DND-41 (cell line): ENCODE measurements at regions not wholly inside any gene's neighbourhood (a gene's known extent, or its start where the extent isn't known, plus 50 kb on each side); places are given as distances from the start of the nearest gene placed in this dataset.

ENCODE experiments used
- ATAC-seq: fragments of 200-7000 bp; cut with Tn5 transposase; 3 replicates; pipeline ENCODE4 v1.9.1; 2021; ENCODE audit warnings: low read depth; ENCODE audit not compliant: insufficient read depth
- DNase-seq: peaks from one replicate; pipeline ENCODE4 v3.0.0-alpha.2; 2020
- H2AFZ ChIP-seq: 2 replicates; pipeline ENCODE4 v1.6.0; 2012; ENCODE audit warnings: low read depth, low read length
- H3K27ac ChIP-seq: 2 replicates; pipeline ENCODE4 v1.5.1; 2012; ENCODE audit warnings: low read length, inconsistent platforms
- H3K27me3 ChIP-seq: fragments of 200-600 bp; sonication (generic); 2 replicates; pipeline ENCODE4 v1.6.0; 2012; ENCODE audit warnings: low read length, mild to moderate bottlenecking, inconsistent platforms; ENCODE audit not compliant: insufficient read depth, poor library complexity
- H3K36me3 ChIP-seq: 2 replicates; pipeline ENCODE4 v1.5.1; 2012; ENCODE audit warnings: low read length, inconsistent platforms; ENCODE audit not compliant: insufficient read depth
- H3K4me1 ChIP-seq: 2 replicates; pipeline ENCODE4 v1.5.1; 2012; ENCODE audit warnings: mild to moderate bottlenecking, low read length; ENCODE audit not compliant: insufficient read depth
- H3K4me2 ChIP-seq: 2 replicates; pipeline ENCODE4 v1.6.0; 2012; ENCODE audit warnings: mild to moderate bottlenecking, moderate library complexity, low read length, inconsistent platforms; ENCODE audit not compliant: insufficient read depth
- H3K4me3 ChIP-seq, 2 experiments: fragments of 200-600 bp in 1 of 2; shearing (Covaris generic) in 1 of 2; 2 replicates each; pipeline ENCODE4 v1.5.1; 2012 to 2016; ENCODE audit warnings: inconsistent platforms in 2 of 2, low read length in 2 of 2, mild to moderate bottlenecking in 2 of 2, low read depth in 1 of 2, moderate library complexity in 1 of 2
- H3K79me2 ChIP-seq: 2 replicates; pipeline ENCODE4 v1.6.0; 2012; ENCODE audit warnings: low read length, inconsistent platforms; ENCODE audit not compliant: insufficient read depth
- H3K9ac ChIP-seq: 2 replicates; pipeline ENCODE4 v1.6.0; 2012; ENCODE audit warnings: low read depth, mild to moderate bottlenecking, inconsistent platforms, low read length, moderate library complexity
- H3K9me3 ChIP-seq: 2 replicates; pipeline ENCODE4 v1.5.1; 2012; ENCODE audit warnings: low read length, moderate library complexity, mild to moderate bottlenecking, inconsistent platforms; ENCODE audit not compliant: insufficient read depth, severe bottlenecking
- H4K20me1 ChIP-seq: 2 replicates; pipeline ENCODE4 v1.6.0; 2012; ENCODE audit warnings: low read length; ENCODE audit not compliant: insufficient read depth
- EZH2 ChIP-seq: IDR thresholded peaks from 3 replicates; pipeline ENCODE4 v1.6.1; 2012; ENCODE audit warnings: borderline replicate concordance, low read depth, mild to moderate bottlenecking, moderate library complexity, low read length, inconsistent platforms; ENCODE audit not compliant: severe bottlenecking
- TF ChIP-seq, protein P1 (sequence below): IDR thresholded peaks from 2 replicates; pipeline ENCODE4 v1.5.1; 2012; ENCODE audit warnings: borderline replicate concordance, low read length, moderate library complexity, mild to moderate bottlenecking; ENCODE audit not compliant: poor library complexity, severe bottlenecking; ENCODE audit errors: extremely low read depth

DNA sequence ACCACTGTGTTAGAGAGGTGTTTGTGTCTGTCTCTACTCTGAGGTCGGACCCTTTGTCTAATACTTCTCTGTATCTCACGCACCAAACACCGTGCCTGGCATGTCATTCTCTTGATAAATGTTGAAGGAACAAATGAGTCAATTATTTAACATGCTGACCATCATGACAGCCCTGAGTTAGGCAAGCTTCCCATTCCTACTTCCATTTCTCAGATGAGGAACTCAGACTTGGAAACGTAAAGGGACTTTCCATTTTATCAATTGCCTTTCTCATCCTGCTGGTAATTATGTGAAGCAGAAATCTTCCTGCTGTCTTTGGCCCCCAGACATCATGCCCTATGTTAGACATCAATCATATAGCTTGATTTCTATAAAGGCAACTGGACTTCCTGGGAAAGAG lies 227.0 kb upstream of the ECI2 start:
- Histone ChIP-seq H3K36me3 (no peaks in the 10 kb centered on the region), H3K4me3 (no peak overlapping the region), H3K4me1 (no peaks in the 10 kb centered on the region), H4K20me1 (no peaks in the 10 kb centered on the region), H2AFZ (no peak overlapping the region), H3K79me2 (no peaks in the 10 kb centered on the region), H3K27me3 (peaks cover 7% of the 10 kb centered on the region), H3K4me2 (no peak overlapping the region), H3K27ac (no peak overlapping the region), H3K9me3 (no peaks in the 10 kb centered on the region), H3K9ac (no peak overlapping the region)
- no peak for TF ChIP-seq EZH2
- TF ChIP-seq, protein P1, sequence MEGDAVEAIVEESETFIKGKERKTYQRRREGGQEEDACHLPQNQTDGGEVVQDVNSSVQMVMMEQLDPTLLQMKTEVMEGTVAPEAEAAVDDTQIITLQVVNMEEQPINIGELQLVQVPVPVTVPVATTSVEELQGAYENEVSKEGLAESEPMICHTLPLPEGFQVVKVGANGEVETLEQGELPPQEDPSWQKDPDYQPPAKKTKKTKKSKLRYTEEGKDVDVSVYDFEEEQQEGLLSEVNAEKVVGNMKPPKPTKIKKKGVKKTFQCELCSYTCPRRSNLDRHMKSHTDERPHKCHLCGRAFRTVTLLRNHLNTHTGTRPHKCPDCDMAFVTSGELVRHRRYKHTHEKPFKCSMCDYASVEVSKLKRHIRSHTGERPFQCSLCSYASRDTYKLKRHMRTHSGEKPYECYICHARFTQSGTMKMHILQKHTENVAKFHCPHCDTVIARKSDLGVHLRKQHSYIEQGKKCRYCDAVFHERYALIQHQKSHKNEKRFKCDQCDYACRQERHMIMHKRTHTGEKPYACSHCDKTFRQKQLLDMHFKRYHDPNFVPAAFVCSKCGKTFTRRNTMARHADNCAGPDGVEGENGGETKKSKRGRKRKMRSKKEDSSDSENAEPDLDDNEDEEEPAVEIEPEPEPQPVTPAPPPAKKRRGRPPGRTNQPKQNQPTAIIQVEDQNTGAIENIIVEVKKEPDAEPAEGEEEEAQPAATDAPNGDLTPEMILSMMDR, result no peak
- no peak for DNase-seq
- no peak for ATAC-seq

GRCh38 chr6:4360920-4361319 lies 225.5 kb upstream of the ECI2 start:
- H3K36me3 ChIP-seq, result no peaks in the 10 kb centered on the region
- peaks cover 7% of the 10 kb centered on the region for H3K27me3 ChIP-seq
- H3K9me3 ChIP-seq, result no peaks in the 10 kb centered on the region
- TF ChIP-seq, protein P1, result no peak
- no peak for TF ChIP-seq EZH2
- no peaks in the 10 kb centered on the region for H3K79me2 ChIP-seq
- H4K20me1 ChIP-seq, result no peaks in the 10 kb centered on the region
- ATAC-seq, result no peak
- H2AFZ ChIP-seq, result no peak overlapping the region
- no peaks in the 10 kb centered on the region for H3K4me1 ChIP-seq
- H3K9ac ChIP-seq, result no peak overlapping the region
- no peak overlapping the region for H3K4me3 ChIP-seq
- H3K27ac ChIP-seq, result no peak overlapping the region
- no peak overlapping the region for H3K4me2 ChIP-seq
- no peak for DNase-seq

- Histone ChIP-seq H3K9me3 (no peaks in the 10 kb centered on the region), H3K4me3 (no peak overlapping the region), H3K27me3 (peaks cover 7% of the 10 kb centered on the region), H3K4me1 (no peaks in the 10 kb centered on the region), H4K20me1 (no peaks in the 10 kb centered on the region), H3K27ac (no peak overlapping the region), H3K36me3 (no peaks in the 10 kb centered on the region), H3K4me2 (no peak overlapping the region), H3K79me2 (no peaks in the 10 kb centered on the region), H3K9ac (no peak overlapping the region), H2AFZ (no peak overlapping the region)
- DNase-seq, result no peak
- no peak for TF ChIP-seq EZH2
- TF ChIP-seq, protein P1, result no peak
- no peak for ATAC-seq
Measured at GRCh38 chr6:4359108-4359730, 223.8 kb upstream of the ECI2 start.
